ENCODE measurements at regions not wholly inside any gene's neighbourhood (a gene's known extent, or its start where the extent isn't known, plus 50 kb on each side); places are given as distances from the start of the nearest gene placed in this dataset.

GRCh38 chr1:112264010-112264409 is 132.0 kb upstream of the CTTNBP2NL start:
- Mint-ChIP-seq H3K27ac (no peak overlapping the region), H3K36me3 (no peaks in the 10 kb centered on the region), H3K27me3 (peaks cover 26 to 44% (median 39%) of the 10 kb centered on the region in 3 donors), H3K4me3 (no peak overlapping the region), H3K4me1 (no peaks in the 10 kb centered on the region), H3K9me3 (no peaks in the 10 kb centered on the region)
- ATAC-seq (ENCODE audit: low read depth in 2 of 2) (no peak), DNase-seq (no peak)

- no peak for DNase-seq
- H3K27me3 Mint-ChIP-seq: peaks cover 22 to 46% (median 42%) of the 10 kb centered on the region in 3 donors
- no peaks in the 10 kb centered on the region for H3K4me1 Mint-ChIP-seq
- H3K9me3 Mint-ChIP-seq: no peaks in the 10 kb centered on the region
- H3K36me3 Mint-ChIP-seq: no peaks in the 10 kb centered on the region
- H3K27ac Mint-ChIP-seq: no peak overlapping the region
- no peak for ATAC-seq (ENCODE audit: low read depth in 2 of 2)
- H3K4me3 Mint-ChIP-seq: no peak overlapping the region
Measured at GRCh38 chr1:112264553-112264952, 131.5 kb upstream of the CTTNBP2NL start.

GRCh38 chr1:112265931-112266330 is 130.1 kb upstream of the CTTNBP2NL start:
- peaks cover 4 to 5% of the 10 kb centered on the region in 2 donors for H3K36me3 Mint-ChIP-seq
- peaks cover 2 to 11% (median 6%) of the 10 kb centered on the region in 7 donors for H3K9me3 Mint-ChIP-seq
- no peaks in the 10 kb centered on the region for H3K4me1 Mint-ChIP-seq
- ATAC-seq (ENCODE audit: low read depth in 2 of 2): no peak
- H3K27ac Mint-ChIP-seq: peak overlapping the region in 1 of 6 donors; percentile 43
- peaks cover 22 to 44% (median 35%) of the 10 kb centered on the region in 3 donors for H3K27me3 Mint-ChIP-seq
- H3K4me3 Mint-ChIP-seq: no peak overlapping the region
- DNase-seq: no peak

DNA sequence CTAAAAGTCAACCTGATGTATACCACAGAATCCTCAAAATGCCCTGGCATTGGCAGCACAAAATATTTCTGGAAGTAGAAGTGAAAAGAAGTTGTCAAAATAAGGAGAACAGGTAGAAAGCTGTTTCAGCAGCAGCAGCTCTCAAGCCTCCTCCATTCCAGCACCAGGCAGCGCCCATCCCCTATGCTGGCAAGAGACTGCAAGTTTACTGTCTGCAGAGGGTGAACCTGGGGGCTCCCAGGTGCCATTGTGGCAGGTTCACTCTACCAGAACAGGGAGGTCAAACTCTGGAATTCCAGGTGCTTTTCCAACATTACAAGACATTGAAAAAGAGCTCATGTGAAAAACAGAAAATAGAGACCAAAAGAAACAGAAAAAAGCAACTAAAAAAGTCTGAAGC is 128.8 kb upstream of the CTTNBP2NL start:
- no peaks in the 10 kb centered on the region for H3K4me1 Mint-ChIP-seq
- DNase-seq: no peak
- peak overlapping the region in 1 of 8 donors; percentile 12 for H3K4me3 Mint-ChIP-seq
- H3K27me3 Mint-ChIP-seq: peaks cover 26 to 46% (median 39%) of the 10 kb centered on the region in 3 donors
- H3K9me3 Mint-ChIP-seq: peaks cover 2 to 17% (median 11%) of the 10 kb centered on the region in 7 donors
- peaks cover 6 to 7% of the 10 kb centered on the region in 2 donors for H3K36me3 Mint-ChIP-seq
- ATAC-seq (ENCODE audit: low read depth in 2 of 2): no peak
- no peak overlapping the region for H3K27ac Mint-ChIP-seq

GRCh38 chr1:112267929-112268328 is 128.1 kb upstream of the CTTNBP2NL start:
- Mint-ChIP-seq H3K4me1 (no peaks in the 10 kb centered on the region), H3K9me3 (peaks cover 4 to 20% (median 11%) of the 10 kb centered on the region in 7 donors), H3K27ac (no peak overlapping the region), H3K4me3 (no peak overlapping the region), H3K27me3 (peaks cover 33 to 46% (median 45%) of the 10 kb centered on the region in 3 donors), H3K36me3 (peaks cover 6 to 7% of the 10 kb centered on the region in 2 donors)
- DNase-seq: no peak
- no peak for ATAC-seq (ENCODE audit: low read depth in 2 of 2)

DNA sequence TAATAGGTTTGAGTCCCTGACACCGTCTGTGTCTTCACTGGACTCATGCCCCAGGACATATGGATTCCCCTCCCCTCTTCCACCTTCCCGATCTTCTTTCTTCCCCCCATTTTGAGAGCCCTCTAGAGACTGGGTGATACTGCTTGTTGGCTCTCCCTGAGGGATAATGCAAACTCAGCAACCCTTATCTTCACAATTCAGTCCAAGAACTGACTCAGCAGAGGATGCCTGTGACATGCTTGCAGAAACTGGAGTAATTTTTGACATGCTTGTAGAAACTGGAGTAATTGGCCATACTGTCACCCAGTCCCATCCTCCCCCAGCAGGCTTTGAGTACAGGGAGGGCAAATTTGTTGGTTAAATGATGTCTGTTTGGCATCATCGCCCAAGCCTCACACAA is 127.6 kb upstream of the CTTNBP2NL start:
- Mint-ChIP-seq H3K36me3 (peaks cover 6 to 7% of the 10 kb centered on the region in 2 donors), H3K4me3 (no peak overlapping the region), H3K4me1 (no peaks in the 10 kb centered on the region), H3K9me3 (peaks cover 5 to 20% (median 11%) of the 10 kb centered on the region in 7 donors), H3K27me3 (peaks cover 35 to 46% (median 40%) of the 10 kb centered on the region in 3 donors), H3K27ac (no peak overlapping the region)
- ATAC-seq (ENCODE audit: low read depth in 2 of 2): no peak
- no peak for DNase-seq

DNA sequence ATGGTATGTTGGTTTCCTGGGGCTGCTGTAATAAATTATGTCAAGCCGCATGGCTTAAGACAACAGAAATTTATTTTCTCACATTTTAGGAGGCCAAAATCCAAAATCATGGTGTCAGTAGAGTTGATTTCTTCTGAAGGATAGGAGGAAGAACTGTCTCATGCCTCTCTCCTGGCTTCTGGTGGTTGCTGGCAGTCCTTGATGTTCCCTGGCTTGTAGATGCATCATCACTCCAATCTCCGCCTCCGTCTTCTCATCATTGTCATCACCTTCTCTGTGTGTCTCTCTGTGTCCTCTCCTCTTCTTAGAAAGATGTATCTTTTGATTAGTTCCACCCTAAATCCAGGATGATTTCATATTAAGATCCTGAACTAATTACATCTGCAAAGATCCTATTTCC is 124.7 kb upstream of the CTTNBP2NL start:
- Mint-ChIP-seq H3K36me3 (peaks cover 6 to 16% of the 10 kb centered on the region in 2 donors), H3K4me1 (no peaks in the 10 kb centered on the region), H3K27me3 (peaks cover 28 to 52% (median 50%) of the 10 kb centered on the region in 3 donors), H3K27ac (no peak overlapping the region), H3K9me3 (peaks cover 11 to 34% (median 17%) of the 10 kb centered on the region in 7 donors), H3K4me3 (no peak overlapping the region)
- DNase-seq (no peak), ATAC-seq (ENCODE audit: low read depth in 2 of 2) (no peak)

- peaks cover 11 to 34% (median 17%) of the 10 kb centered on the region in 7 donors for H3K9me3 Mint-ChIP-seq
- no peak for DNase-seq
- peak overlapping the region in 1 of 8 donors; percentile 44 for H3K4me3 Mint-ChIP-seq
- no peak for ATAC-seq (ENCODE audit: low read depth in 2 of 2)
- no peak overlapping the region for H3K27ac Mint-ChIP-seq
- peaks cover 24 to 44% (median 44%) of the 10 kb centered on the region in 3 donors for H3K27me3 Mint-ChIP-seq
- no peaks in the 10 kb centered on the region for H3K4me1 Mint-ChIP-seq
- peaks cover 6 to 16% of the 10 kb centered on the region in 2 donors for H3K36me3 Mint-ChIP-seq
Measured at GRCh38 chr1:112272101-112272772, 123.8 kb upstream of the CTTNBP2NL start.

GRCh38 chr1:112284796-112285195 is 111.2 kb upstream of the CTTNBP2NL start:
- Mint-ChIP-seq H3K4me3 (no peak overlapping the region), H3K27ac (peak overlapping the region in 1 of 6 donors; percentile 2), H3K36me3 (no peaks in the 10 kb centered on the region), H3K4me1 (no peaks in the 10 kb centered on the region), H3K27me3 (peaks cover 7 to 46% (median 13%) of the 10 kb centered on the region in 3 donors), H3K9me3 (peaks cover 0 to 9% (median 0%) of the 10 kb centered on the region in 7 donors)
- no peak for DNase-seq
- ATAC-seq (ENCODE audit: low read depth in 2 of 2): no peak

DNA sequence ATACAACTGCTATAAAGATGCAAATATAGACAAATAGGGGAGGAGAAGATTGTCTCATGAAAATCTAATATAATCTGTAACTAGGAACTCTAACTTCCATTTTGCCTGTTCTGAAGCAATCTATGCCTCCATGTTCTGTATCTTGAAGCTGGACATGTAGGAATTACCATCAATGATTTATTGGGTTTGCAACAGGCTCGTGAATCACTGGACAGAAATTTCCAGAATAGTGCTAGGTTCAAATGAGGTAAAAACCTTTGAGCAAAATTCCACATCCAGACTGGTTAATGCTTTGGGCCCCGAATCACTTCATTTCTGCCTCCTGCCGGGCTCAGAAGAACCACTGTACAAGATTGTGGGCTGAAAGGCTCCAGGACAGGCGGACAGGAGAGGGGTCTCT is 110.7 kb upstream of the CTTNBP2NL start:
- Mint-ChIP-seq H3K27ac (peak overlapping the region in 1 of 6 donors; percentile 15), H3K4me1 (no peaks in the 10 kb centered on the region), H3K9me3 (peaks cover 0 to 9% (median 0%) of the 10 kb centered on the region in 7 donors), H3K4me3 (no peak overlapping the region), H3K36me3 (no peaks in the 10 kb centered on the region), H3K27me3 (peaks cover 11 to 44% (median 13%) of the 10 kb centered on the region in 3 donors)
- no peak for ATAC-seq (ENCODE audit: low read depth in 2 of 2)
- DNase-seq: no peak

- no peak overlapping the region for H3K4me3 Mint-ChIP-seq
- no peaks in the 10 kb centered on the region for H3K4me1 Mint-ChIP-seq
- peak overlapping the region in 2 of 6 donors; percentile 7 to 15 for H3K27ac Mint-ChIP-seq
- DNase-seq (no peak), ATAC-seq (ENCODE audit: low read depth in 2 of 2) (no peak)
- H3K9me3 Mint-ChIP-seq: peaks cover 0 to 9% (median 0%) of the 10 kb centered on the region in 7 donors
- H3K36me3 Mint-ChIP-seq: no peaks in the 10 kb centered on the region
- peaks cover 13 to 44% (median 15%) of the 10 kb centered on the region in 3 donors for H3K27me3 Mint-ChIP-seq
Measured at GRCh38 chr1:112285746-112286145, 110.3 kb upstream of the CTTNBP2NL start.

GRCh38 chr1:112296908-112297307 is 99.1 kb upstream of the CTTNBP2NL start:
- Mint-ChIP-seq H3K9me3 (peaks cover 12 to 43% (median 16%) of the 10 kb centered on the region in 7 donors), H3K36me3 (peaks cover 5 to 8% of the 10 kb centered on the region in 2 donors), H3K27me3 (peaks cover 13 to 34% (median 15%) of the 10 kb centered on the region in 3 donors), H3K4me1 (no peaks in the 10 kb centered on the region), H3K27ac (no peak overlapping the region), H3K4me3 (no peak overlapping the region)
- no peak for ATAC-seq (ENCODE audit: low read depth in 2 of 2)
- DNase-seq: no peak

DNA sequence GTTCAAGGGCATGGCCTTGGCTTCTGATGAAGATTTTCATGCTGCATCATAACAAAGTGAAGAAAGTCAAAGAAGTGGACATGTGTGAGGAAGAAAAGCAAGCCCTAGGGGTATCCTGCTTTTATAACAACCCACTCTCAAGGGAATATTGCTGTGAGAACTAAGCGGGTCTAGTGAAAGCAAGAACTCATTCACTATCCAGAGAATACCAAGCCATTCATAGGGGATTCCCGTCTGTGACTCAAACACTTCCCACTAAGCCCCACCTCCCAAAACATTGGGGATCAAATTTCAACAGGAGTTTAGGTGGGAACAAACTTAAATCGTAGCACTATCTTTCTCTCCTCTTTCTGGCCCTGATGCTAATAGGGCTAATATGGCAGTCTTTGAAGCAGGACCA is 98.5 kb upstream of the CTTNBP2NL start:
- H3K27me3 Mint-ChIP-seq: peaks cover 13 to 35% (median 15%) of the 10 kb centered on the region in 3 donors
- DNase-seq (no peak), ATAC-seq (ENCODE audit: low read depth in 2 of 2) (no peak)
- H3K36me3 Mint-ChIP-seq: peaks cover 5 to 8% of the 10 kb centered on the region in 2 donors
- no peaks in the 10 kb centered on the region for H3K4me1 Mint-ChIP-seq
- no peak overlapping the region for H3K27ac Mint-ChIP-seq
- H3K9me3 Mint-ChIP-seq: peaks cover 12 to 39% (median 16%) of the 10 kb centered on the region in 7 donors
- H3K4me3 Mint-ChIP-seq: no peak overlapping the region

GRCh38 chr1:112298558-112298957 is 97.5 kb upstream of the CTTNBP2NL start:
- Mint-ChIP-seq H3K4me1 (no peaks in the 10 kb centered on the region), H3K27ac (no peak overlapping the region), H3K9me3 (peaks cover 12 to 39% (median 16%) of the 10 kb centered on the region in 7 donors), H3K27me3 (peaks cover 13 to 35% (median 15%) of the 10 kb centered on the region in 3 donors), H3K4me3 (no peak overlapping the region), H3K36me3 (peaks cover 5 to 8% of the 10 kb centered on the region in 2 donors)
- no peak for DNase-seq
- ATAC-seq (ENCODE audit: low read depth in 2 of 2): no peak
